NCI-H2196 treated with DMSO at 0.1 percent for 48 hours (cell line): ENCODE measurements at regions not wholly inside any gene's neighbourhood (a gene's known extent, or its start where the extent isn't known, plus 50 kb on each side); places are given as distances from the start of the nearest gene placed in this dataset.

ENCODE experiments used
- DNase-seq: peaks from one replicate; lab custom pipeline; 2025; ENCODE audit not compliant: unreplicated experiment; lab: John Stamatoyannopoulos, UW

- no peak for DNase-seq
Observed at GRCh38 chr13:34842466-34842865, 99.6 kb upstream of the NBEA start.

- no peak for DNase-seq
Observed at GRCh38 chr13:34847766-34848165, 94.3 kb upstream of the NBEA start.

GRCh38 chr13:34849406-34849805 lies 92.7 kb upstream of the NBEA start:
- no peak for DNase-seq

GRCh38 chr13:34853161-34853560 lies 88.9 kb upstream of the NBEA start:
- no peak for DNase-seq

- no peak for DNase-seq
Observed at GRCh38 chr13:34857558-34858325, 84.3 kb upstream of the NBEA start.

- no peak for DNase-seq
Observed at GRCh38 chr13:34862311-34862710, 79.8 kb upstream of the NBEA start.

GRCh38 chr13:34862716-34863115 lies 79.4 kb upstream of the NBEA start:
- DNase-seq = no peak

- DNase-seq = no peak
Observed at GRCh38 chr13:34863360-34864135, 78.5 kb upstream of the NBEA start.

- DNase-seq = peak; percentile 0
Observed at GRCh38 chr13:34864671-34865070, 77.4 kb upstream of the NBEA start.

- DNase-seq = no peak
Observed at GRCh38 chr13:34867590-34867989, 74.5 kb upstream of the NBEA start.

- no peak for DNase-seq
Observed at GRCh38 chr13:34868733-34869132, 73.3 kb upstream of the NBEA start.

- DNase-seq = no peak
Observed at GRCh38 chr13:34869696-34870095, 72.4 kb upstream of the NBEA start.

GRCh38 chr13:34878329-34878728 lies 63.7 kb upstream of the NBEA start:
- no peak for DNase-seq

- no peak for DNase-seq
Observed at GRCh38 chr13:34879851-34880250, 62.2 kb upstream of the NBEA start.

GRCh38 chr13:34881494-34881893 lies 60.6 kb upstream of the NBEA start:
- DNase-seq = no peak

- DNase-seq = no peak
Observed at GRCh38 chr13:34883396-34883795, 58.7 kb upstream of the NBEA start.

- no peak for DNase-seq
Observed at GRCh38 chr13:34884366-34884765, 57.7 kb upstream of the NBEA start.

GRCh38 chr13:34886121-34886875 lies 55.8 kb upstream of the NBEA start:
- no peak for DNase-seq

GRCh38 chr13:34886987-34887386 lies 55.1 kb upstream of the NBEA start:
- no peak for DNase-seq
